GM21367 (cell line): ENCODE measurements at regions not wholly inside any gene's neighbourhood (a gene's known extent, or its start where the extent isn't known, plus 50 kb on each side); places are given as distances from the start of the nearest gene placed in this dataset.

ENCODE experiments used
- ATAC-seq: cut with Tn5 transposase; IDR thresholded peaks from one replicate; pipeline ENCODE4 v1.9.1; 2021; ENCODE audit not compliant: unreplicated experiment

DNA sequence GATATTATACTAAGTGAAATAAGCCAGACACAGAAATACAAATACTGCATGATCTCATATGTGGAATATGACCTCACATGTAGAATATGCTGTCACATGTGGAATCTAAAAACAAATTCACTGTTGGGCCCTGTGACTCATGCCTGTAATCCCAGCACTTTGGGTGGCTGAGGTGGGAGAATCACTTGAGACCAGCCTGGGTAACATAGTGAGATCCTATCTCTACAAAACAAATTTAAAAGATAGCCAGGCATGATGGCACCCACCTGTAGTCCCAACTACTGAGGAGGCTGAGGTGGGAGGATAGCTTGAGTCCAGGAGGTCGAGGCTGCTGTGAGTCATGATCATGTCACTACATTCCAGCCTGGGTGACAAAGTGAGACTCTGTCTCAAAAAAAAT, 160.3 kb downstream of the PTEN start:
- ATAC-seq, result no peak

DNA sequence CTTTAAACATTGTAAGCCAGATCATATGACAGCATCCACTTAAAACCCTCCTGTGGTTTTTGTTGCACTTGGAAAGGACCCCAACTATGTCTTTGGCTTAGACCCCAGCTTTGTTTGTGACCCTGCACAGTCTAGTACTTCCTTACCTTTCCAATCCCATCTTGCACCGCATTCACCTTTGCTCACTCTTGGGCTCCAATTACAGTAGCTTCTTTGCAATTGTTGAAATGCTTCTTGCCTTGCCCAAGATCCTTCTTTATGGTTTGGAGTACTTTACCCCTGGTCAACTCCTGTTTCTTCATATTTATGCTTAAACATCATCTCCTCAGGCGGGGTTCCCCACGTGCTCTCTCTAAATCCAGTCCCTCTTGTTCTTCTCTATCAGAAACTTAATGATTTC, 162.6 kb downstream of the PTEN start:
- no peak for ATAC-seq

DNA sequence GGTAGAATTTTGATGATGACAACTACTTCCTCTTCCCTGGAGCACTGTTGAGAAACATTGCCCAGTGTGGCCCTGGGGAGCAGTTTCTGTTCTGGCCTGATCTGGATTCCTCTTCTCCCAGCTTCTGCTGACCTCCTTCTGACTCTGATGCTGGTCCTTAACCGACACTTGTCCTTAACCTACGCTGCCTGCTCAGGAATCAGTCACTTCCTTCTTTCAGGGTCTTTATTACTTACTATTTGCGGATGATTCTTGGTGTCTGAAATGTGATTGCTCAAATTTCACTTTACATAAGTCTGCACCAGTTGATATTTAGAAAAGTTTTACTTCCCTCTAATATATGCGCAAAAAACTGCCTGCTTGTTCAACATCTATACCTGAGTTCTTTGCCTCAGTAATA, 164.1 kb downstream of the PTEN start:
- ATAC-seq, result no peak

DNA sequence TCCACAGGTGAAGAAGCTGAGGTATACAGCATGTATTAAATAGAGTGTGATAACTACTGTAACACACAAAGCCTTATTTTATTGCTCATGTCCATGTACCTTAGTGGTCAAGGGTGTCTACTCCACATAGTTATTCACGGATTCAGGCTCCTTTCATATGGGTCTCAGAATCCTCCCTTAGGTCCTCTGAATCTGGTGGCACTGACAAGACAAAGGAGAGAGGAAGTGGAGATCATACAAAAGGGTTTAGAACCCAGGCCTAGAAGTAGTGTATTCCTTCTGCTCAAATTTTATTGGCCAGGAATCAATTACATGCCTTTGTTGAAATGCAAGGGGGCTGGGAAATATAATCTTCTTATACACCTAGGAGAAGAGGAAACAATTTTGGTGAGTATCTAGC, 164.6 kb downstream of the PTEN start:
- ATAC-seq, result no peak

DNA sequence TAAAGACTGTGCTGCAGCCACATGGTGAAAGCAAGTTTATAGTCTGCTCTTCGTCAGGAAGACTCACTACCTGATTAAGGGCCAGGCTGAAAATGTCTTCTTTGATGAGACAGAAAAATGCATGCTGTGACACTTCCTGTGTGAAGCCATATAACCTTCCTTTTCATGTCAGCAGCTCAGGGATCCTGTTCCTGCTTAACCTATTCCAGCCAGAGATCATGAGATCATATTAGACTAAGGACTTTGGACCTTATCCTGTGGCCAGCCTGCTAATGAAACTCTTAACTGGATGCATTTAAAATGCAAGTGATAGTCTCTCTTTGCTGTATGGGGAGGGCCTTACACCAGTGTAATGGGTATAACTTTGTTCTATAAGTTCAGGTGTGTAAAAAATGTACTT, 165.2 kb downstream of the PTEN start:
- no peak for ATAC-seq

DNA sequence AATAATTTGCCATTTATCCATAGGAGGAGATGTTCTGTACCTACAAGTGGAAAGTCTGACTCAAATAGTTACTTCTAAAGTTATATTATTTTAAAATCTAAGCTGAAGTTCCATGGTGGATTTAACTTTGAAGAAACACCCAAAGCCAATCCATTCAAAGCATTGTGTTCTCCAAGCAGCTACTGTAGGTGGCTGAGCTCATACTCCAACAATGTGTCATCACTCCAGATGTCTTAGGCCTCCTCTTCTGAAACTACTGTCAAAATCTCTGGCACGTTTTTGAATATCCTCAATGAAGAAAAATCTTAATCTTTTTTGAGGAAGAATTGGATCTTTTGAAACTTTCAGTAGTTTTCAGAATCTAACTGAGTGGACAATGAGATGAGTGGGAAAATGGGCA, 169.1 kb downstream of the PTEN start:
- no peak for ATAC-seq

DNA sequence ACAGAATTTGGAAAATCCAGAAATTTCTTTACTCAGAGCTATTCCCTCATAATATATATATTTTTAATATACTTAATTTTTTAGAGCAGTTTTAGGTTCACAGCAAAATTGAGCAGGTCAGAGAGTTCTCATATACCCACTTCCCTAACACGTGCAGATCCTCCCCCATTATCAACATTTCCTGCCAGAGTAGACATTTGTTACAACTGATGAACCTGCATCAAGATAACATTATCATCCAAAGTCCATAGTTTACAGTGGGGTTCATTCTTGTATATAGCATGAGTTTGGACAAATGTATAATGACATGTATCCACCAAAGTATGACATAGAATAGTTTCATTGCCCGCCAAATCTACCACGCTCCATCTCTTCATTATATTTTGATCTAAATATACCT, 170.0 kb downstream of the PTEN start:
- no peak for ATAC-seq

DNA sequence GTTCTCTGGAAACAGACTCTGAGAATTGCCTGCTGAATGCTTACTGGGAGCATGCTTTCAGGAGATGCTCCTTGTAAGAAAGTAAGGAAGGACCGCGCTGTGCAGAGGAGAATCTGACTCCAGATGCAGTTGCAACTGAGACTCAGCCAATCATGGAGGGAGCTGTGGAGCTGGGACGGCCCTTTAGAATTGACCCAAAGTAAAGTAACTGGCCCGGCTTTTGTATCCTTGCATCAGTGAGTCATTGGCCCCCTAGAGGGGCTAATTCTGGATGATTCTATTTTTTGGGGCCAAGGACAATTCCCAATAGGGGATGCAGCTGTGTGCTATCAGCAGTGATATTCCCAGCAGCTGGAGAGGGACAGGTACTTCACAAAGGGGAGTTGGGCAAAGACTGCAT, 170.4 kb downstream of the PTEN start:
- no peak for ATAC-seq

DNA sequence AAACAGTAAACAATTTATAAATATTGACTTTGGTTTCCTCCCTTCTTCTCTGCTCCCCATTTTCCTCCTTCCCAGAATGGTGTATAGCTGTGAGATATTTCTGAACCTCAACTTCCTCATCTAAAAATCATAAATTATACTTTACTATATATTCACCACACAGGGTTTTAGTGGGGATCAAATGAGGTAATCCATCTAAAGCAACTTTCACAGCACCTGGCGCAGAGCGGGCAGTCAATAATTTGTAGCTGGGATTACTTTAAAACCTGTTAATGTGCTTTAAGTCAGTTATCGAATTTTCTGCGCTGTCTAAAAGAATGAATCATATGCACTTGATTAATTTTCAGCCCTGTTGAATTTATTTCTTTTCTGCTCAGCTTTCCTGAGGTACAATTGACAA, 172.7 kb downstream of the PTEN start:
- ATAC-seq, result no peak

DNA sequence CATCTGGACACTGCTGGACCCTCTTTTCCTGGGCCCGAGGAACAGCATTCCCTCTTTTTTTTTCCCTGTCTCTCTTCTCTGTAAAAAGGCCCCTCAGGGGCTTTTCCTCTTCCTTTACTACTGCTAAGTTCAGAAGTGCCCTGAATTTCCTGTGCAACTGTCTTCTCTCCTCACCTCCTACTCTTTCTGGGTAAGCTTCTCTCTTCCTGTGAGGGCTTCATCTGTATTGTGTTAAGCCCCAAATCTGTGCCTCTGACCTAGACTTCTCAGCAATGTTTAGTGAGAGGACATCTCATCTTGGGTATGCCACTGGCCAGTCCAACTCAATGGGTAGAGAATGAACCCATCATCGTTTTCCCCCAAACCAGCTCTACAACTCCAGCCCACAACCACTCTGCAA, 174.2 kb downstream of the PTEN start:
- ATAC-seq, result no peak

DNA sequence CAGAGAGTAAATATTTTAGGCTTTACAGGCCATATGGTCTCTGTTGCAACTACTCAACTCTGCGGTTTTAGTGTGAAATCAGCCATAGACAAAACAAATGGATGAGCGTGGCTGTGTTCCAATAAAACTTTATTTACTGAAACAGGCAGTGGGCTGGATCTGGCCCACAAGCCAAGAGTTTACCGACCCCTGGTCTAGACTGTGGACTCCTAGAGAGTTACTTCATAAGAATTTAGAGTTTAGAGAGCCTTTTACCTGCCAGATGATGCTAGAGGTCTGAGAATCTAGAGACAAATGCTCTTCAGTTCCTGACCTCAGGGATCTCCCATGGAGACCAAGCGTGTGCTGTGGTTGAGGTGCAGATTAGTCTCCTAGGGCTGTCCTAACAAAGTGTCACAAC, 174.8 kb downstream of the PTEN start:
- no peak for ATAC-seq

DNA sequence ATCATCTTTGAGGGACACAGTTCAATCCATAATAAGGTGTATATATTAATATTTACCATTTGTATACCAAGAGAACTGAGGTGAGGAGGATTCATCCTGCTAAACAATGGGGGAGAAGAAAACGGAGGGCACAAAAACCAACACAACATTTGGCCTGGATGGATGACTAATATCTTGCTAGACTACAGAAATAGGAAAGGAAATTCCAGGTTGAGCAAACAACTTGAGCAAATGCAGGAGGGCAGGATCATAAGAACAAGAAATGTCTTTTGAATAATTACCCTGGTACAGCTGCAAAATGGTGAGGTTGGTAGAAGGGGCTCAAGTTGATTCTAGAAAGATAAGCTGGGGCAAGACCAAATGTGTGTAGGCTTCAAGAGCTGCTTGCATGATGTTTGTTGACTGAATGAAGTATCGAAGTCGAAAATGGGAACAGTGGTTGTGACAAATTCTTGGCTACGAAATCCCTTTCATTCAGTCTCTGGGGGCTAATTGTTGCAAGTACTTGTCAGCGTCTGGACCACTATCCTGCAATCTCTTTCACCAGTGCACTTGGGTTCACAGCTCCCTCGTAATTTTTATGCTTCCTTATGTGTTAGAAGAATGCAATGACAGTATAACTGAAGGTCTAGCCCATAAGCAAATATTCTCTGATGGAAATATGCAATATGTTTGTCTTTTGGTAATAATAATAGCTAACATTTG, 176.2 kb downstream of the PTEN start:
- no peak for ATAC-seq

DNA sequence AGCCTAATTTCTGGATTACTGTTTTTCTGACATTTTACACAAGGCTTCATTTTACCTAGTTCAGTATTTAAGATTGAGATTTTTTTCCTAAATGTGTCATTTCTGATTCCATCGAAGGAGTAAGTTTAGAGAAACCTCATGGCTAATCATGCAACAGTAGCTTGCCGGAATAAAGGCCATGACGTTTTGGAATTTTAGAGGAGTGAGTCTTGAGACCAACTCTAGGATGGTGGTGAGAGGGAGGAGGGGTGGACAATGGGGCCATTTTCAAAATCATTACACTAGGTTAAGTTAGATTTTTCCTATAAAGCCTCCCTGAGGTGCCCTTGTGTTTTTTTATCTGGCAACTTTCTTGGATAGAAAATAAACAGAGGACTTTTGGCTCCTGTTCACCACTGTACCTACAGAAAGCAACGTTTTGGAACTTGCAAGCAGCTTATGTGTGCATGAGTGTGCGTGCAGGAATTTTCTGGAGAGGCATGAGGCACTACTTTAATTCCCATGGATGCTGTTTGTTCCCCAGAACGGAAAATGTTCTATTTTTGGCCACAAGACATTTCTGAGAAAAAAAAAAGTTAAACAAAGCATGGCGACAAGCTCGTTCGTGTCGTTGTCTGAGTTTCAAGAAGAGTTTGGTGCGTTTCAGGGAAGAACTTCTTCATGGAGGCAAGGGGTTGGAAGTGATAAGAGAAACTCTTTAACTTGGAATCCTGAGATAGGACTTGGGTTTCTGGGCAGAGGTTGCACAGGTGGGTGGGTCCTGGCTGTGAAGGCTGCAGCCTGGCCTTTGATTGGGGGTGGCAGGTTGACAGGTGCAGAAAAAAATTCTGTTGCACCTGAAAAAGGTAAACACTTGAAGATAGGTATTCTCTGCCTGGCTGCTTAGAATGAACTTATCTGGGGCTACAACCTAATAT, 178.1 kb downstream of the PTEN start:
- no peak for ATAC-seq

DNA sequence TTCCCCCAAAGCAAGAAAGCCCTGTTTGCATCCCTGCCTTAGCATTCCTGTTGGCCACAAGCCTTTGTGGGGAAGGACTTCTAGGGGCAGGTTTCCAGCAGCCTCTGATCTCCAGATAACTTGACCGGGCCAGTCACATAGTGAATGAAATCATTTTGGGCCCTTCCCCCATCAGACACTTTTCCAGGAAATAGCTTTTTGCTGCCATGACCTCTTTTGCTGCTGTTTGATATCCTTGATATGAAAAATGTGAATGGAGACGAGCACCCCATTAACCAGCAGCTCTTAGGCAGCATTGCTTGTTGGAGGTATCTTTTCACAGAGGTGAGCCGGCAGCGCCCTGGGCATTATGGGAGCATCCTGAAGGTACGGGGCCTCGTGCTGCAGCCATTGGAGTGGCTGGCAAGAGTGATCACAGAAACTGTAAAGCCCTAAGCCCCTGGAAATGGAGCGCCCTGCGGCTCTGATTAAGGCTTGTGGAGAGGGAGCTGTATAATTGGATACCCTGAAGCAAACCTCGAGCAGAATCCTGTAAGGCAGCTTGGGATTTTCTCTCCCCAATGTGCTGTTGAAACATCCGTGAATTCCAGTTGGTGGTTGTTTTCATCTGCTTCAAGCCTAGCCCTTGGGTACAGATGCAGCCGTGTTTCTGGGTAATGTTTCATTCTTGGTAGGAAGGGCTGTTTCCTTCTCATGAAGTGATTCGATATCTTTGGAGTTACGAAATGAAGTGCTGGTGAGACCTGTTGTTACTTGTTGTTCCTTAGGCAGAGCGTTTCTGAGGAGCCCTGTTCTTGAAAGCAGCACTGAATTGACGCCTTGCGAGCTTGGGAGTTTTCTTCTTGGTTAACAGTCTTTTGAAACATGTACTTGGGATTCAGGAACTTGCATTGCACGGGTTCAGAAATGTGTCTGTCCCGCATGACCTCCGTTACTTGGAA, 179.0 kb downstream of the PTEN start:
- ATAC-seq, result no peak

DNA sequence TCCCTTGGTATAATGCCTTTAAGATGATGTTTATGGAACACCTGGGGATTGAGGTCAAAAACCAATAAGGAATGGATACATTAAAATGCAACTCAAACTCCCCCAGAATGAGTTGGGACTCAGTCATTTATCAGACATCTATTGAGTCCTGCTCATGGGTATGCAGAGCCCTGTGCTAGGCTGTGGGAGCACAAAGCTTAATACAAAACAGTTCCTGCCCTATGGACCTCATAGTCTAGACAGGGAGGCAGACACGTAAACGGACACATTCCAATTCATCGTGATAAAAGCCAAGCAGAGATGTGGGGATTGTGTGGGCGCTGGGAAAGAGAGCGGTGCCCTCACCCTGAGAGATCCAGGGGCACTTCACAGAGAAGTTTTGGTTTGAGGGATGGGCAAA, 181.7 kb downstream of the PTEN start:
- no peak for ATAC-seq

DNA sequence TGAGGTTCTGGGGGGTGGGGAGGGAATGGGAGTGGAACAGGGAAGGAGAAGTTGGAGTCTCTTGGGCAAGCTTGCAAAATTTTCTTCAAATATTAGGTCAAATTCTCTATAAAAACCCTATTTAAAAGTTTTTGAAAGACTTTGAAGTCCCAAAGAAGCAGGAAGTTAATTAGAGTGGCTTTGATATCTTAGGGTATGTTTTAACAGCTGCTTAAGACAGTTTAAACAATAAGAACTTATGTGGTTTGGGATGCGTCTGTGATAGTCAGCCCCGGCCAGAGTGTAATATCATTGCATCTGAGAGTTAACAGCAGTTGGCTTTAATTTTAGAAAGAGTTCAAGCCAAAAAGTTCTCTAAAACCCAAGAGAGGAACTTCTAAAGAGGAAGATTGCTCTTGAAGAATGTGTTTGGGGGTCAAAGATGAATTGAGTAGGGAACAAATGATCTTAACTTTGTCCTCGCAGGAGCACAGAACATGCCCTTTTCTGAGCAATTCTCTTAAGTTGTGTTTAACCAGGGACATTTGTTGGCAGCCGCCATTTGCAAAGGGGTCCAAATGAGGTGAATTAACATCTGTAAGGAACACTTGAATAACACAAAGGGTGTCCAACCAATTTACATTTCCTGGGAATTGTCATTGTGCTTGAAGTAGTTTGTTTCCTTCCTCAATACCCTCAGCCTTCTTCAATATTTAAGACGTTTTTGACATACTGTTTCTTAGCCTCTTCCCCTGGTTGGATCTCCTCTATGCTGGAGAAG, 182.4 kb downstream of the PTEN start:
- ATAC-seq, result no peak

DNA sequence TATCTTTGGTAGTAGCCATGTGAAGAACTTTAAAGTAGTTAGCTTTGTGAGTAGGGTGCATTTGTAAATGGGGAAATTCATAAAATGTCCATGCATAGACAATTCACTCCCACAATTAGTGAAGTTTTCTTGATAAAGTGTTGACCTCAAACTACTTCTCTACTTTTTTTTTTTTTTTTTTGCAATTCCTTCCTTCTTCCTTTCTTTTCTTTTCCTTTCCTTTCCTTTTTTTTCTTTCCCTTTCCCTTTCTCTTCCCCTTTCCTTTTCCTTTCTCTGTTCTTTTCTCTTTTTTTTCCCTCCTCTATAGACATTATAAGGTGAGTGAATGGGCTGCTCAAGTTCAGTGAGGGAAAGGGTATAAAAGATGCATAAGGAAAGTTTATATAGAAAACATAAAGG, 184.2 kb downstream of the PTEN start:
- ATAC-seq, result no peak

DNA sequence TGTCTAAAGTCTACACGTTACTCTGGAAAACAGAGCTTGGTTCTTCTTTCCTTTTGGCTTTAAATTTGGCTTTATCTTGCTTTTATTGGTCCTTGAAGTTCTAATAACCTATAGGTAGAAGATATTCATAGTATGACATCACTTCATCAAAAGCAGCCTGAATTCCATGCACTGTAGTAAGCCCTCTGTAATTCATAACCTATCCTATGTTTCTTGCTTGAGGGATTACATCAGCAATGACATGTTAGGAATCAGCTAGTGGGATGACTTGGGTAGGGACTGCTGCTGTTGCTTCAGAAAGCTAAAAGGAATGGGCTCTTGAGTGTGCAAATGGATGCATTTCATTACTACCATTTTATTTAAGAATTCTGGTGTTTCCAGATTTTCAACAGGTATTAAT, 184.9 kb downstream of the PTEN start:
- no peak for ATAC-seq

DNA sequence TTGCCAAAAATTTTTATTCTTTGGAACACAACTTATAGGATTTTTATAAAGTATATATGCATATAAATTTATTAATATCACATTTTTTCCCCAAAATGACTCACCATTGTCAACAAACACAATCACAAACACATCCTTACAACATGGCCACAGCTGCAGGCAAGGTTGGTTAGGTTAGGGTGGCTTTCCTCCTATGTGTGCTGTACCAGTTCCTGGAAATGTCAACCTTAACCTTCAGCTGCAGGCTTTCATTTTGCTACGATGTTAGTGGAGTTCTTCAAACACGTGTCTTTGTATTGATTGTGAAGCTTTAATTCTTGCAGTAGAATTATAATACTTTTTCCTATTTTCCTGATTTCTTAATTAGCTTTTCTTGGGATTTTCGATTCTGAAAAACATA, 185.8 kb downstream of the PTEN start:
- no peak for ATAC-seq

DNA sequence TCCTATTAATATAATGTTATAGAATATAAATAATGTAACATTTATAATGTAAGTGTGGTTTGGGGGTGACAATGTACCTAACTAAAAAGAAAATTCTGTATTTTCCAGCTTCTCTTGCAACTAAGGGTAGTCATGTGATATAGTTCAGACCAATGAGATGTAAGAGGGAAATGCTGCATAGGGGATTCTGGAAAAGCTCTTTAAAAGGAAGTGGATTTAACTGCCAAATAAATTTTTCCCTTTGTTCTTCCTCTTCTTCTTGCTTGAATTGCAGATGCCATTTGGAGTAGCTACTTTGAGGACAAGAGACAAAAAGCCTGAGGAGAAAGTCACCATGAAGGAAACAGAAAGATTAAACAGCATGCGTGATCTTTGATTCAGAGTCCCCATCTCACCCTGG, 194.3 kb downstream of the PTEN start:
- ATAC-seq, result no peak

DNA sequence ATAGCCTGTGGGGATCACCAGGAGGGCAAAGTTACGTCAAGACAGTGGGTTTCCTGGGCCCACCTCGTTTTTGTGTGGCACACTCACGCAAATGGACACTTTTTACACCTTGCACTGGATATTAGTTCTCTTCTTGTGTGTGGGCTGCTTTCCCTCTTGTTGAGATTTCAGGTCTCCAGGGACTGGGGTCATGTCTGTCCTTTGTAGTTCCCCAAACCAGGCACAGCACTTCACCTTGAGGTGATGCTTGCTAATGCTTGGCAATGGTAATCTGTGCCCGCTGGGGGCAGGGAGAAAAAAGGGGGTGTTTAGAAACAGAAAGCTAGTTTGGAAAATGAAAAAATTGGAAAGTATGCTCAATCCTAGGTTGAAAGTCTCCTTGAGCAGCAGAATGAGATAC, 195.3 kb downstream of the PTEN start:
- ATAC-seq, result no peak
